ENCODE measurements at regions not wholly inside any gene's neighbourhood (a gene's known extent, or its start where the extent isn't known, plus 50 kb on each side); places are given as distances from the start of the nearest gene placed in this dataset.
"Not testable (repeated sequence)": the region's sequence is repeated elsewhere in the genome, so short reads cannot be mapped to it uniquely, and the experiment has no call there.

DNA sequence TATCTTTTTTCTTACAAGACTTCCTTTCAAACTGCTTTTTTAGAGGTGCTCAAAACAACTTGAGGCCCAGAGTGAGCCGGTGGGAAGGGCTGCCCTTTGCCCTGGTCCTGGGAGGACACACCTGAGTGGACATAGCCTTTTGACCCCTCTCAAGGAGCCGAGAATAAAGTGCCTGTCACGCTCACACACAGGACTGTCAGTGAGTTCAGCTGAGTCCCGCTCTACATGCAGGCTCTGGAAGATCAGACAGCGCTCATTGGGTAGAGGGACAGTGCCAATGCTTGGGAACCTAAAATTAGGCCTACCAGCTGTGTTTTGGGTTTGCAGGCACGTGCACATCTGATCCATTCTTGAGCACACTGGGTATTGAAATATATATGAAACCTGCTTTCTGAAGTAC is 387.8 kb downstream of the CD83 start:
- DNase-seq (ENCODE audit: low read depth in 4 of 4, low spot score in 3 of 4), result no peak

- DNase-seq (ENCODE audit: low read depth in 4 of 4, low spot score in 3 of 4), result no peak
These were observed 389.2 kb downstream of the CD83 start for GRCh38 chr6:14506656-14507246.

- no peak for DNase-seq (ENCODE audit: low read depth in 4 of 4, low spot score in 3 of 4)
These were observed 391.5 kb downstream of the CD83 start for GRCh38 chr6:14509120-14509519.

GRCh38 chr6:14510038-14510437 is 392.5 kb downstream of the CD83 start:
- DNase-seq (ENCODE audit: low read depth in 4 of 4, low spot score in 3 of 4), result no peak

DNA sequence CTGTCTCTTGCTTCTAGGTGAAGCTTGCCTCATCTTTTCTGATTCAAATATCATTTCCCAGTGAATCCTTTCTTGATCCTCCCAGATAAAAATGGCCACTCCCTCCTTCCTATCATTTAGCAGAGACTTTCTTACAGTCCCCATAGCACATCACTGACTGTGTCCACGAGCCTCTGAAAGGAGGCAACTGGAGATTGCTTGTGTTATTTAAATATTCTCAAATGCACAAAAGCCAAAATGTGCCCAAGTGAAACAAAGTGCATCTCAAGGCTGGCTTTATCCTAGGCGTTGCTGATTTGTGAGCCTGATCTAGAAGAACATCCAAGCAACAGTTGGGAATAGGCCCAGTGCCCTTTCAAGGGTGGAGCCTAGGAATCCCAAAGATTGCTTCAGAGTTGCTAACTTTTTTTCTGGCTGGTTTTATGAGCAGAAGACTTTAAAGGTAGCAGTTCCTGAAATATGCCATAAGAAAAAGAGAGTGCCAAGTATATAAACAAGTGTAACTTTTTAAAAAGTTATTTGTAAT is 393.6 kb downstream of the CD83 start:
- no peak for DNase-seq (ENCODE audit: low read depth in 4 of 4, low spot score in 3 of 4)

- DNase-seq (ENCODE audit: low read depth in 4 of 4, low spot score in 3 of 4), result no peak
These were observed 394.7 kb downstream of the CD83 start for GRCh38 chr6:14512246-14512645.

DNA sequence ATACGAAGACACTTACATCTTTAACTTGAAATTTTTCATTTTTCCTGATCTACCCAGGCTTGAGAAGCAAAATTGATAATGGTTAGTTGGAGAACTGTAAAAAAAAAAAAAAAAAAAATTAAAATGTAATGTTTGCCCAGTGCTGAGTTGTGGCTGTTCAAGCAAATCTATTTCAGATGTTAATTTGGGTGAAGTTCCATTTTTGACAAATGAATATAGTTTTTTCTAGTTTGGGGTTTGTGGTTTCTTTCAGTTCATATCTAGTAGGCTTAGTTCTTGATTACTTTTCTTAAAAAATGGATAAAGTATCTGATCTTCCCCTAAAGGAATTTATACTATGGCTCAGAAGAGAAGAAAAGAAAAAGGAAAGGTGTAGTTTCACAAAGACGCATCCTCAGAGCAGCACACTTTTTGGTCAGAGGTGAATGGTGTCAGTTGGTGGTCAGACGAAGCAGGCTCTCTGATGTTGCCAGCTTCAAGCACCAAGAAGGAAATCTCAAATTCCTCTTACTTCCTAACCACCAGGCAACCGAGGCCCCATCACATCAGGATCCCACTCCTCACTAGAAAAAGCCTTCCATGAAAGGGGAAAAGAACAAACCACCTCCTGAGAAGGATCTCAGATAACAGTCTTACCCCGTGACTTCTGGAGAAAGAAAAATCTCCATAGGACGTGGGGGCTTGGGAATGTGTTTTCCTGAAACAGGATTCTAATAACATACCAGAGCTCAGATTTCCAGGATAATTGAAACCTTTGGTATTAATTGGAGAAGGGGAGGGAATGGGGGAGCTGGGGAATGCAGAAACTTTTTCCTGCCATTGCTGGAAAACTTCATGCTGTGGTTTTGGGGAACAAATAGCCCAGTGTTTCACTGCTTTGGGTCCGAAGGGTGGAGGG is 396.2 kb downstream of the CD83 start:
- DNase-seq (ENCODE audit: low read depth in 4 of 4, low spot score in 3 of 4), result no peak

DNA sequence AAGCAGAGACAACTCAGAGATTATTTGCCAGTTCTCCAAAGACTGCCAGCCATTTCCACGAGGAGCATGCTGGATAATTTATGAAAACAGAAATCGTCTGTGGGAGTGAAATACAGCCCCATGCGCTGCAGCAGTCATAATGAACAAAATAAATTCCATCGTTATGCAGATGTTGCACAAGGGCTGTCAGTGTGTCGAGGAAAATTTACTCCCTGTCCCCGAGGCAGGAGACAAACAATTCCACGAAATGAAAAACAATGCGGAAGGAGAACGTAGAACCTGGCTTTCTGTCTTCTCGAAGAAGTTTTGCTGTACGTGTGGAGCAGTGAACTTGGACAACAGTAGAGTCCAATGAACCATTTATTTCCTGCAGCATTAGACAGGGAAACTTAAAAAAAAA is 399.4 kb downstream of the CD83 start:
- no peak for DNase-seq (ENCODE audit: low read depth in 4 of 4, low spot score in 3 of 4)

DNA sequence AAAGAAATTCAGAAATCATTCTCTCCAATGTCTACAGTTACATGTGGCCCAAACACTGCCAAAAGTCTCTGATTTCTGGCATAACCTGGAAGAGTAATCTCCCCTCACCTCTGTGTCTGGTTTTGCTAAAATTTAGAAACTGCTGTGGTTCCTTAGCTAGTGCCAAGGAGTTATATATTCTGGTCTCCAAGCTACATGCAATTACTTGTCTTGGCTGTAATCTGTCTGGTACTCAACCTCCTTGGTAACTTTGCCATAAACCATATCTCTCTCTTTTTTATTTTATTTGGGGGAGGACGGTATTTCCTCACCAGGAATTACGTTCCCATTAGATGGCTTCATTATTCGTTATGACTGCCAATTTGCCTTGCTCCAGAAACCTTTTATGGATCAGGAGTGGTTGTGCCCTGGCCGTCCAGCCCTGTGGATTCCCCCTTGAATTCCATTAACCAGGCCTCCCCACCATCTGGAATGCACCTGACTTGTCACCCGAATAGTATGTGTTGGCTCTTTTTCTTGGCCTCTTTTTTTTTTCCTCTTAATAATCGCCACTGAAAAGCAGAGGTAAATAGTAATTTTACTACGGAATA is 400.0 kb downstream of the CD83 start:
- no peak for DNase-seq (ENCODE audit: low read depth in 4 of 4, low spot score in 3 of 4)

- DNase-seq (ENCODE audit: low read depth in 4 of 4, low spot score in 3 of 4), result no peak
These were observed 401.1 kb downstream of the CD83 start for GRCh38 chr6:14518515-14519217.

- DNase-seq (ENCODE audit: low read depth in 4 of 4, low spot score in 3 of 4), result no peak
These were observed 402.5 kb downstream of the CD83 start for GRCh38 chr6:14520029-14520428.

DNA sequence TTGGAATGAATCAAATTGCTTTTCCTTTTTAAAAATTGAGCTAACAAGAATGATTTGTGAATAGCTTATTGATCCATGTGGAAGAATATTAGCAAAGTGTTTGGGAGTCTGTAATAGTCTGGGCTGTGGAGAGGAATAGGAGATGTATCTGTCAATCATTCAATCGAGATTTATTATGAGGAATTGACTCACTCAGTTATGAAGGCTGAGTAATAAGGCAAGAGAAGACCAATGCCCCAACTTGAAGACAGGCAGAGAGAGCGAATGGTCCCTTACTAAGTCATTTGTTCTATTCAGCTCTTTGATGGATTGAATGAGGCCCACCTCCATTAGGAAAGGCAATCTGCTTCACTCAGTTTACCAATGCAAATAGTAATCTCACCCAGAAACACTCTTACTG is 403.0 kb downstream of the CD83 start:
- no peak for DNase-seq (ENCODE audit: low read depth in 4 of 4, low spot score in 3 of 4)

DNA sequence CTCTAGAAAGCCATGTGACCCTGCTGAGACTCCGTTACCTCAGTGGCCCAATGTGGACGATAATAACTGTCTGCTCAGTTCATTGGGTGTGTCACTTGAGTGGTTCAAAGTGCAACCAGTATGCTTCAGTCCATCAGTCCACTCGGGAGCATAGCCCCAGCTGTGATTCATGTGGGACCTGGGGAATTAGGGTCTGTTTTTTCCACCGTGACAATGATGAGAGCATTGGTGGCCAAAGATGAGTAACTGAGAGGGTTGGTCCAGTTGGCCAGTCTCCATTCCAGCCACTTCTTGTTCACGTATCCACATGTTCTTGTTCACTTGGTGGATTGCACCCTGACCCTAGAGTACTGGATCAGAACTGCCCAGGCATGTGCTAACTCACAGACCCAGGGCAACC is 403.6 kb downstream of the CD83 start:
- DNase-seq (ENCODE audit: low read depth in 4 of 4, low spot score in 3 of 4), result no peak

GRCh38 chr6:14521861-14522260 is 404.3 kb downstream of the CD83 start:
- not testable (repeated sequence) for DNase-seq (ENCODE audit: low read depth in 4 of 4, low spot score in 3 of 4)

- DNase-seq (ENCODE audit: low read depth in 4 of 4, low spot score in 3 of 4), result no peak
These were observed 406.7 kb downstream of the CD83 start for GRCh38 chr6:14524319-14524718.

GRCh38 chr6:14530385-14530784 is 412.8 kb downstream of the CD83 start:
- no peak for DNase-seq (ENCODE audit: low read depth in 4 of 4, low spot score in 3 of 4)

- DNase-seq (ENCODE audit: low read depth in 4 of 4, low spot score in 3 of 4), result no peak
These were observed 415.9 kb downstream of the CD83 start for GRCh38 chr6:14533446-14533845.

GRCh38 chr6:14537030-14537429 is 419.5 kb downstream of the CD83 start:
- no peak for DNase-seq (ENCODE audit: low read depth in 4 of 4, low spot score in 3 of 4)

DNA sequence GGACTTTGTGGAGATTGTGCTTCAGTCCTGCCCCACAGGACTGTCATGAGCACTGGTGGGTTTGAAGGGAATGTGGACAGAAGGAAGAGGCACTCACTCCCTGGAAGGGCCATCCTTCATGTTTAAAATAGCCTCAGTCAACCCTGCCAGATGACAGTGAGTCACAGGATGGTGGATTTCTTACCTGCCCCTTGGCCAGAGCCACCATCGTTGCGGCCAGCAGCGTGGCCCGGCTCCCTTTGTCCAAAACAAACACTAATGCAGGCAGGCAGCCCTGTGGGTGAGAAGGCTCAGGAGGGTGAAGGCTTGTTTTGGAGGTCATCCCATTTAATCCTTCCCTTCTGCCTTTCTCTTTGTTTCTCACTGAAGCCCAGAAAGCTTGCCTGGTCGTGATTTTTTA is 422.7 kb downstream of the CD83 start:
- no peak for DNase-seq (ENCODE audit: low read depth in 4 of 4, low spot score in 3 of 4)

- DNase-seq (ENCODE audit: low read depth in 4 of 4, low spot score in 3 of 4), result no peak
These were observed 423.4 kb downstream of the CD83 start for GRCh38 chr6:14540810-14541540.

Data from left renal pelvis (tissue), 4 donors.